ENCODE measurements at regions not wholly inside any gene's neighbourhood (a gene's known extent, or its start where the extent isn't known, plus 50 kb on each side); places are given as distances from the start of the nearest gene placed in this dataset.

DNA sequence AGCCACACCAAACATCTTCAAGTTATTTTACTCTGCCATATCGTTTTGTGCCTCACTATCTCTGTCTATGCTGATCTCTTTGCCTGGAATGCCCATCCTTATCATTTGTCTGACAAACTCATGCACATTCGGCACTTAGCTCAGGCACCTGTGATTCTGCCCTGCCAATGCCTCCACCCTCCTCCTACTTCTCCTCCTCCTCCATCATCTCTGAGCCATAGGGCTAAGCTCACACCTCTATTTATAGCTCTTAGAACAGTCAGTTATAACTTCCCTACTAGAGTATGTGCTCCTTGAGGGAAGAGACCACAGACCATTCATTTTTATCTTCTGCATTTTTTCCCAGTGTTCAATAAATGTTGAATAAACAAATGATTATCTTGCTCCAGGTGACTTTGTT, 51.2 kb upstream of the CDK13 start:
- Histone ChIP-seq H3F3A (ENCODE audit: control insufficient read depth, insufficient read depth) (no peaks in the 10 kb centered on the region), H3K27me3 (ENCODE audit: control insufficient read depth, low read length) (peaks cover 16% of the 10 kb centered on the region), H3K4me2 (ENCODE audit: low read length) (no peak overlapping the region), H3K9me2 (replicated peaks; ENCODE audit: control insufficient read depth, low read length) (no peaks in the 10 kb centered on the region), H3K4me1 (ENCODE audit: control insufficient read depth, low read length) (no peaks in the 10 kb centered on the region), H3K27ac (ENCODE audit: low read depth, low read length) (no peak overlapping the region), H3K36me3 (ENCODE audit: control insufficient read depth, low read length) (no peaks in the 10 kb centered on the region), H4K20me1 (ENCODE audit: control insufficient read depth, insufficient read depth, low read depth, low read length) (no peaks in the 10 kb centered on the region), H3K79me2 (ENCODE audit: control insufficient read depth, low read length) (no peaks in the 10 kb centered on the region), H3K4me3 (ENCODE audit: low read length) (no peak overlapping the region), H3K9me3 (ENCODE audit: control insufficient read depth, insufficient read depth, low read length) (no peaks in the 10 kb centered on the region)
- TF ChIP-seq CTCF (IDR thresholded peaks at IDR 0.05; ENCODE audit: low read depth, low read length, poor library complexity, severe bottlenecking) = no peak
- TF ChIP-seq EZH2phosphoT487 (IDR thresholded peaks at IDR 0.05; ENCODE audit: borderline replicate concordance, low read length) = no peak
